MM.1S (cell line): ENCODE measurements at regions not wholly inside any gene's neighbourhood (a gene's known extent, or its start where the extent isn't known, plus 50 kb on each side); places are given as distances from the start of the nearest gene placed in this dataset.

ENCODE experiments used
- DNase-seq: peaks from one replicate; pipeline ENCODE4 v3.0.0-alpha.2; 2015
- H2AFZ ChIP-seq: fragments of 300-600 bp; sonication (generic); 2 replicates; pipeline ENCODE4 v1.6.0; 2016; ENCODE audit warnings: antibody characterized with exemption, low read length
- H3F3A ChIP-seq: fragments of 300-600 bp; sonication (generic); 2 replicates; pipeline ENCODE4 v1.6.1; 2016; ENCODE audit warnings: mild to moderate bottlenecking, antibody characterized with exemption, low read length, moderate library complexity, mixed read lengths; ENCODE audit not compliant: insufficient read depth
- H3K27ac ChIP-seq: fragments of 300-600 bp; sonication (generic); 2 replicates; pipeline ENCODE4 v1.5.1; 2016; ENCODE audit warnings: mild to moderate bottlenecking, low read length
- H3K27me3 ChIP-seq: fragments of 300-600 bp; sonication (generic); replicated peaks from 2 replicates; pipeline ENCODE4 v1.6.0; 2016; ENCODE audit warnings: low read length; ENCODE audit not compliant: insufficient read depth
- H3K36me3 ChIP-seq: fragments of 300-600 bp; sonication (generic); replicated peaks from 2 replicates; pipeline ENCODE4 v1.6.1; 2016; ENCODE audit warnings: mild to moderate bottlenecking, low read length, mixed read lengths; ENCODE audit not compliant: insufficient read depth
- H3K4me1 ChIP-seq: fragments of 300-600 bp; sonication (generic); 2 replicates; pipeline ENCODE4 v1.6.1; 2016; ENCODE audit warnings: low read length, mixed read lengths
- H3K4me2 ChIP-seq: fragments of 300-600 bp; sonication (generic); 2 replicates; pipeline ENCODE4 v1.6.0; 2016; ENCODE audit warnings: low read depth, low read length
- H3K4me3 ChIP-seq: fragments of 300-600 bp; sonication (generic); 2 replicates; pipeline ENCODE4 v1.5.1; 2016; ENCODE audit warnings: low read length, mixed read lengths
- H3K79me2 ChIP-seq: fragments of 300-600 bp; sonication (generic); 2 replicates; pipeline ENCODE4 v1.6.1; 2016; ENCODE audit warnings: mixed run types, low read length, mixed read lengths
- H3K9ac ChIP-seq: fragments of 300-600 bp; sonication (generic); 2 replicates; pipeline ENCODE4 v1.6.1; 2016; ENCODE audit warnings: low read length, mixed read lengths
- H3K9me2 ChIP-seq: fragments of 300-600 bp; sonication (generic); replicated peaks from 2 replicates; pipeline ENCODE4 v1.6.1; 2016; ENCODE audit warnings: mild to moderate bottlenecking, low read length, mixed read lengths; ENCODE audit not compliant: insufficient read depth
- H3K9me3 ChIP-seq: fragments of 300-600 bp; sonication (generic); replicated peaks from 2 replicates; pipeline ENCODE4 v1.6.1; 2016; ENCODE audit warnings: mild to moderate bottlenecking, low read length, mixed read lengths; ENCODE audit not compliant: insufficient read depth
- H4K20me1 ChIP-seq: fragments of 300-600 bp; sonication (generic); 2 replicates; pipeline ENCODE4 v1.6.1; 2016; ENCODE audit warnings: mild to moderate bottlenecking, low read length, moderate library complexity, mixed read lengths; ENCODE audit not compliant: insufficient read depth
- CTCF ChIP-seq: fragments of 300-600 bp; sonication (generic); IDR thresholded peaks from 2 replicates; pipeline ENCODE4 v1.5.1; 2016; ENCODE audit warnings: antibody characterized with exemption, low read length, mixed read lengths
- EZH2 ChIP-seq: fragments of 300-600 bp; sonication (generic); optimal IDR thresholded peaks from 2 replicates; pipeline ENCODE3; 2017; ENCODE audit warnings: low read depth, mild to moderate bottlenecking, antibody characterized with exemption, low read length, mixed read lengths
- EZH2phosphoT487 ChIP-seq: fragments of 300-600 bp; sonication (generic); IDR thresholded peaks from 2 replicates; pipeline ENCODE4 v1.6.1; 2018; ENCODE audit warnings: antibody characterized with exemption, low read length

DNA sequence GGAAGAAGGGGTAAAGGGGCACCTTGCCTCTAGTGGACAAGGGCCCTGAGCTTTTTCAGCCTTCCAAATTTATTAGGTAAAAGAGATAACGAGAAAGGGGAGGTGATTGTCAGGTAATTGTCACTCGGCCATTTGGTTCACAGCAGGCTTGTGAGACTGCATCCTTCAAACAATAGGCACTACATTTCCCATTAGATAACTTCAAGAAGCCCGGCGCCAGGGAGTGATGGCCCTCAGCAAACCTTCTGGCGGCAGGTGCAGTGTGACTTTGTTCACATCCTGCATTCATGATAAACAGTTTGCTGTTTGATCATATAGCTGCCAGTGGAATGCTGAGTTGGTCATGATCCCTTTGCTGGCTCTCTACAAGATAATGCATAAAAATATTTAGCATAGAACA, 185.1 kb downstream of the CWF19L2 start:
- TF ChIP-seq CTCF (no peak), EZH2 (no peak), EZH2phosphoT487 (no peak)
- no peak overlapping the region for H3K9ac ChIP-seq
- H3K9me3 ChIP-seq: no peaks in the 10 kb centered on the region
- H3K4me3 ChIP-seq: no peak overlapping the region
- no peaks in the 10 kb centered on the region for H3K79me2 ChIP-seq
- no peaks in the 10 kb centered on the region for H4K20me1 ChIP-seq
- no peak overlapping the region for H2AFZ ChIP-seq
- H3K9me2 ChIP-seq: no peaks in the 10 kb centered on the region
- no peak overlapping the region for H3K27ac ChIP-seq
- H3K4me1 ChIP-seq: no peaks in the 10 kb centered on the region
- H3K36me3 ChIP-seq: no peaks in the 10 kb centered on the region
- no peaks in the 10 kb centered on the region for H3F3A ChIP-seq
- no peak overlapping the region for H3K4me2 ChIP-seq
- H3K27me3 ChIP-seq: no peaks in the 10 kb centered on the region
- DNase-seq: no peak

DNA sequence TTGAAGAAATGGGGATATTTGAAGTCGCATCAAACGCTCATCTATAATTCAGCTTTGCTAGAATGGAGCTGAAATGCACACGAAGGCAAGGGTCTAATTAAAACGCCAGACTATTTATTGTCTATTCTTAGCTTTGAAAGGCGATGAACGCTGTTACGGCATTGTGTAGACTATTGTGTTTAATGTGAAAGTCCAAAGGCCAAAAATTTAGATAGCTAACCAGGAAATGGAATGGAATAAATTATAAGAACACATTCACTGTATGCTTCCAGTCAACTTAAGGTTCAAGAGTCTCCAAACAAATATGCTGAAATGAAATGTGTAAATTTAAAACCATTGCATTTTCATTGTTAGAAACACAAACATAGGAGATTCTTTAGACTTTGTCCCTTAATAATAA, 186.2 kb downstream of the CWF19L2 start:
- Histone ChIP-seq H3K79me2 (no peaks in the 10 kb centered on the region), H3K4me2 (no peak overlapping the region), H3K9me3 (no peaks in the 10 kb centered on the region), H3K4me1 (no peaks in the 10 kb centered on the region), H2AFZ (no peak overlapping the region), H3K27me3 (no peaks in the 10 kb centered on the region), H3K9ac (no peak overlapping the region), H3K9me2 (no peaks in the 10 kb centered on the region), H3K27ac (no peak overlapping the region), H3F3A (no peaks in the 10 kb centered on the region), H4K20me1 (no peaks in the 10 kb centered on the region), H3K4me3 (no peak overlapping the region), H3K36me3 (no peaks in the 10 kb centered on the region)
- TF ChIP-seq EZH2 (no peak), EZH2phosphoT487 (no peak), CTCF (no peak)
- DNase-seq: no peak

DNA sequence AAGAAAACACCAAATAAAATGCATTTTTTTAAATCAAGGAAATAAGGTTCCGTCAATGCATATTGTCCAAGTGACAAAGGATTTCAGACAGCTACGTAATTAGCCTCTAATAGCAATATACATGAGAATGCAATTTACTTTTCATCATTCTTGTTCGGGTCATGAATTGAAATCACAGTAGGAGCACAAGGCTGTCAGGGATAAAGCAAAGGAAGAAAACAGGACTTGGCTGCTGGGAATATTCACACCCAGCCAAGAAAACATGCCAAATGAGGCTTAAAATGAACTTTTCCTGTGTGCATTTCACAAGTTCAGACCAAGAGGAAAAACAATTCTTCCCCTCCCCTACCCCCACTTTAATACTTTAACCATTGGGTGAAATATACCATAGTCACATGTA, 188.6 kb downstream of the CWF19L2 start:
- no peak overlapping the region for H3K4me3 ChIP-seq
- no peaks in the 10 kb centered on the region for H3K4me1 ChIP-seq
- DNase-seq: no peak
- H3K9ac ChIP-seq: no peak overlapping the region
- H2AFZ ChIP-seq: no peak overlapping the region
- H3K36me3 ChIP-seq: no peaks in the 10 kb centered on the region
- H4K20me1 ChIP-seq: no peaks in the 10 kb centered on the region
- H3K9me3 ChIP-seq: no peaks in the 10 kb centered on the region
- H3K27me3 ChIP-seq: no peaks in the 10 kb centered on the region
- no peaks in the 10 kb centered on the region for H3K9me2 ChIP-seq
- H3K27ac ChIP-seq: no peak overlapping the region
- H3K4me2 ChIP-seq: no peak overlapping the region
- H3F3A ChIP-seq: no peaks in the 10 kb centered on the region; the same call in 1 of the 2 replicates
- H3K79me2 ChIP-seq: no peaks in the 10 kb centered on the region
- TF ChIP-seq EZH2phosphoT487: no peak

- no peak overlapping the region for H3K4me2 ChIP-seq
- H3K4me3 ChIP-seq: no peak overlapping the region
- H2AFZ ChIP-seq: no peak overlapping the region
- no peak overlapping the region for H3K27ac ChIP-seq
- H3K79me2 ChIP-seq: no peaks in the 10 kb centered on the region
- no peaks in the 10 kb centered on the region for H3K9me2 ChIP-seq
- no peaks in the 10 kb centered on the region for H3K9me3 ChIP-seq
- TF ChIP-seq EZH2phosphoT487: no peak
- TF ChIP-seq CTCF: no peak
- TF ChIP-seq EZH2: no peak
- H3F3A ChIP-seq: no peaks in the 10 kb centered on the region; the same call in 1 of the 2 replicates
- H4K20me1 ChIP-seq: no peaks in the 10 kb centered on the region
- no peaks in the 10 kb centered on the region for H3K27me3 ChIP-seq
- H3K4me1 ChIP-seq: no peaks in the 10 kb centered on the region
- H3K36me3 ChIP-seq: no peaks in the 10 kb centered on the region
- no peak overlapping the region for H3K9ac ChIP-seq
- DNase-seq: no peak
Measured at GRCh38 chr11:107266455-107266854, 191.2 kb downstream of the CWF19L2 start.
